Stimulated activated CD4-positive, alpha-beta T cell treated with anti-CD3 and anti-CD28 coated beads, Interleukin-4, amount 100 ng/mL, for 4 hours (primary cell): ENCODE measurements at regions not wholly inside any gene's neighbourhood (a gene's known extent, or its start where the extent isn't known, plus 50 kb on each side); places are given as distances from the start of the nearest gene placed in this dataset.
"Not testable (repeated sequence)": the region's sequence is repeated elsewhere in the genome, so short reads cannot be mapped to it uniquely, and the experiment has no call there.

ENCODE experiments used
- DNase-seq, 2 experiments: peaks; one replicate each; pipeline ENCODE4 v3.0.0-alpha.2; 2020

DNA sequence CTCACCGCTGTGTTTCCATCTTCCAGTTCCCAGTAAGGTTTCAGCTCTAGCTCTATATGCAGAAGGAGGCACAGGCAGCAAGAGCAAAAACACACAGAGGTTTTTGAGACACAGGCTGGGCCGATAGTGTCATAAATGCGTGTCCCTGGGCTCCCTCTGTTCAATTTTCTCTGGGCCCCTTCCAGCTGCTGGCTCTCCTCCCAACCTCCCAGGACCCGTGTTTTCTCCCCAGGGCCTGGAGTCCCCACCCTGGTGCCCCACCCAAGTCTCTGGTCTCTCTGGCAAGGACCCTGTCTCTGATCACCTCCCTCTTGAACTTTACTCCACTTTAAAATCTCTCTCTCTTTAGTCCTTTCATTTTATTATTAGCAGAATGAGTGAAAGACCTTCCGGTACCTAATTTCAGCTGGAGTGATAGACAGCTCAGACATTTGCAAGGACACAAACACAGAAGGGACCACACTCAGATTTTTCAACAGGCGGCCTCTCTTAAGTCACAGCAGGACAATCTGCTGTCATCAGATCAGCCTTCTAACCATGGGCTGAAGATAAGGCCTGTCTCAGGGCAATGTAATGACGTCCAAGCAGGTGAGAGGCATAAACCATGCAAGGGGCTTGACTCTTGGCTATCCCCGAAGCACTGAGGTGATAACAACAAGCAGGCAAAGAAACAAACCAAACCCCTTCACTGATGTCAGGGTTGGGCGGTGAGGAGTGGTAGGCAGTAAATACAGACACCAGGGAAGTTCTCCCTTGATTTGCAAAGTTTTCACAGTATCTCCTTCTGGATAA, 190.0 kb upstream of the IRS2 start:
- no peak for DNase-seq

DNA sequence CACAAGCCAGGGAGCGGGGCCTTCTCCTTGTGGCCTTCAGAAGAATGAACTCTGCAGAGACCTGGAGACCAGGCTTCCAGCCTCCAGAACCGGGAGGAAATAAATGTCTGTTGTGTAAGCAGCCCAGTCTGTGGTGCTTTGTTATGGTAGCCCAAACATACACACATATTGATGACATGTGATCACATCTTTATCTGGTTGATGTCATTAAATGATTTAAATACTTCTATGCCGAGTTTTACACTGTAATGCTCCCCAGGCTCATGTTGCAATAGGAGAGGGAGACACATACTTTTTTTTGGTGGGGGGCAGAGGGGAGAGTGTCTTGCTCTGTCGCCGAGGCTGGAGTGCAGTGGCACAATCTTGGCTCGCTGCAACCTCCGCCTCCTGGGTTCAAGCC, 188.0 kb upstream of the IRS2 start:
- DNase-seq, result no peak

DNA sequence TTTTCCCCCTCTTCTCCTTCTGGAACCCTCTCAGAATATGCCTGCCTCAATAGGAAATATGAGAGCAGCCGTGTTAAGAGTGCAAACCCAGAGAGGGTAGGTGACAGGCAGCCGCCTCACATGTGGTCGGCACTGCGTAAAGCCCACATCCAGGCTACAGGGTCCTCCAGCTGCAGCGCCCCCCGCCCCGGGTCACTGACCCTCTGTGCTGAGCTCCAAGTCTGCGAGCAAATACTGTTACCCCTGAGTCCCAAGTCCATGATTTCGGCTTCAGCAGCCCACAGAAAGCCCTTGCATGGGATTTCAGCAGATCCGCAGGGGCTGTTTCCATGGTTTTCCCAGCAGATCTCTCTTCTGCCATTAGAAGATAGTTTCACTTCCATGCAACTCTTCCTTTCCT, 186.9 kb upstream of the IRS2 start:
- DNase-seq, result no peak

DNA sequence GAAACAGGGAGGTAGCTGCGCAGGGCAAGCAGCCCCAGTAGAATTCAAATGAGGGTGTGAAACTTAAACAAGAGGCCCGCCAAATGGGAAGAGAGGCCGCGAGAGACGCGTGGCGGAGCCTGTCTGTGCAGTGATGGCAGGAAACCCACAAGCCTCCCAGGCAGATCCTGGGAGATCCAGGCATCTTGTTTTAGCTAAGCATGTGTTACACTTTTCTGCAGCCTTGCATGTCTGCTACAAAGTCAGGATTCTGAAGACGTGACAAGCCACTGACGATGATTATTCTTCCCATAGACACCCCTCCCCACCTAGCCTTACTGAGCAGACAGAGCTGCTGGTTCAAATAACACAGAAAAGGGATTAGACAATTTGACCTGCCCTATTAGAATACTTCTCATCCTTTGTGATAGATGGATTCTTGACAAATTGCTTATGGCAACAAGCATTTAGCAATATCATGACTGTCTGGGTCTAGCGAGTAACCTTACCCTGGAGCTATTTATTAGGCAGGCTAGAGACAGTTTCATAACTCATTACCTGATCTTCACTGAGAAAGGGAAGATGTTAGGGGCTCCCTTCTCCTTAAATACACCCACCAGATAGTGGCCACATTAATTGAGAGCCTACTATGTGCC, 185.2 kb upstream of the IRS2 start:
- no peak for DNase-seq

DNA sequence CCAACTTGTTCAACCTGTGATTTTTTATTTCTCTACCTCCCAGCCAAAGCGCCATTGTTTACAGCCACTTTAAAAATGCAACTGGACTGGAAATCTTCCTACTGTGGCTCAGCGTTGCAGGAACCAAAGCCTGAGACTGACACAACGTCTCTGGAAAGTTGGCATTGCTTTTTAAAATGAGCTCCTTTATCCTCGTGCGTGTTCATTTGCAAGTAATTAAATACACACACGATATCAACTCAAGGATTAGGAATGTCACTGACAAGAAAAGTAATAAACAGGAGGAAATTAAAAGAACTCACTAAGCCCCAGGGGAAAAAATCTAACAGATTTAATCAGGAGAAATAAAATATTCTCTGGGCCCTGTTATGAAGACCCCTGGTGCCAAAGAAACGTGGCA, 184.6 kb upstream of the IRS2 start:
- no peak for DNase-seq

DNA sequence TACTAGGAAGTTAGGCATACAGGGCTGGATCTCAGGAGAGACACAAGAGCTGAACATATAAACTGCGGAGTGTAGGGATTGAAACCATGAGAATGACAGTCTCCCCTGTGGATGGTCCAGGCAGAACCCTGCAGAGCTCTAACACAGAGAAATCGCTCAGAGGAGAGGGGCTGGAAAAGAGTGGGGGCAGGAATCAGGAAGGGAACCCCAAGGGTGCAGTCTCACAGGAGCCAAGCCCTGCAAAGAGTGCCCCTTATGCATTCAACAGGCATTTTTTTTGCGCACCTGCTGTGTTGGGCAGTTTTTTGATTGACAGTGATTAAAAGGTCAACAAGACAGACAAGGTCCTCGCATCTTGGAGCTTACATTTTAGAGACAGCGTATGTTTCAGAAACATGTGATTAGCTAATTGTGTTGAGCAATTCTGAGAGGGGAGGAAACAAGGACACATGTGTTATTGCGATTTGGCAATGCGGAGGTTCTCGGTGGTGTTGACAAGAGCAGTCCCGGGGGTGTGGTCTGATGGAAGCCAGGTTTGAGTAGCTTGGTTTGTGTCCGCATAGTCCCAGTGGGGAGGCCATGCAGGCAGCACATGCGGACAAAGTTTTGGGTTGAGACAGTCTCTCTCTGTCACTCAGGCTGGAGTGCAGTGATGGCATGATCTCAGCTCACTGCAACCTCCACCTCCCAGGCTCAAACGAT, 182.6 kb upstream of the IRS2 start:
- DNase-seq, result no peak

DNA sequence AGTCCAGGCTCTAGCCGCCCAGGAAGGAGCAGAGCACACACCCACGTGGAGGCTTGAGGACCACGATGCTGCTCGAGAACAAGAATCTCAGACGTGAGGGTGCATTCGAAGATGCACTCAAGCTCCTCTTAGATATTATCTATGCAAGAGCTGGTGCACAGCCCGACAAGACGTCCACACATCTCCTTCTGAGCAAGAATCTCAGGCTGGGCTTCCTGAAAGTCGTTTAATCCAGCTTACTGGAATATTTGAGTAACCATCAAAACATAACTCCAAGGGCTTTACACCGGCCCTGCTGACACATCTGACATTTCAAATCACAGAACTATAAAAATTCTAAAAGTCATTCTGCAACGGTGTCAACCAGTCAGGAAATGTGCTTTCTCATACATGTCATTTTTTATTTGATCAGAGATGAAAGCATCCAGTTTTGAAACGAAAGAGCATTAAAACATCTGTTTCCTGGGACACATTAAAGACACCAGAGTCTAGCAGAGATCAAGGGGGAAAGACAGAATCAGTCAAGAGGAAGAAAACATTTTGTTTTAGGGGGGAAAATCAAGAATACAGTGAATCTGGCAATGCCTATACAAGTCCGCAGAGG, 177.7 kb upstream of the IRS2 start:
- no peak for DNase-seq

DNA sequence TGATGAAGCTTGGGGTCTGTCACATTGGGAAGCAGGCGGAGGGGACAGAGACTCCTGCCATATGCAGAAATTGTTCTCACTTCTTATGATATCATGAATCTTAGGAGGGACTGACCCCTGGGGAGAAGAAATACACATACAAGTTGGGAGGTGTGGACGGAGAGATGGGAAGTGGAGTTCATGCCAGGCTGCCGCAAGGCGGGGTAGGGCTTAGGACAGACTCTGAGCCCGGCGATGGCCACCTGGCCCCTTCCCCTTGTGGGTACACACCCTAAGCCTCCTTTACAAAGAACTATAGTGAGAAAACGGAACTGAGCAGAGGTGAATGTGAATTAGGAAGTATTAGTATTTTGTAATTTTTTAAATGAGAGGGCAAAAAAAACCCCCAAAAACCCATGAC, 177.0 kb upstream of the IRS2 start:
- no peak for DNase-seq

DNA sequence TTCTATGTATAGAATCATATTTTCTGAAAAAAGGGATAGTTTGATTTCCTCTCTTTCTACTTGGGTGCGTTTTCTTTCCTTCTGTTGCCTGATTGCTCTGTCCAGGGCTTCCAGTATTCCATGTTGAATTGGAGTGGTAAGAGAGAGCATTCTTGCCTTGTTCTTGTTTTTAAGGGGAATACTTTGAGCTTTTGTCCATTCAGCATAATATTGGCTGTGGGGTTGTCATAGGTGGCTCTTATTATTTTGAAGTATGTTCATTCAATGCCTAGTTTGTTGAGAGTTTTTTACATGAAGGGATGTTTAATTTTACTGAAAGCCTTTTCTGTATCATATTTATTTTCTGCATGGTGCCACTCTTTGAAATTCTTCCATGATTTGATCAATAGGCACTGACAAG, 173.5 kb upstream of the IRS2 start:
- no peak for DNase-seq

DNA sequence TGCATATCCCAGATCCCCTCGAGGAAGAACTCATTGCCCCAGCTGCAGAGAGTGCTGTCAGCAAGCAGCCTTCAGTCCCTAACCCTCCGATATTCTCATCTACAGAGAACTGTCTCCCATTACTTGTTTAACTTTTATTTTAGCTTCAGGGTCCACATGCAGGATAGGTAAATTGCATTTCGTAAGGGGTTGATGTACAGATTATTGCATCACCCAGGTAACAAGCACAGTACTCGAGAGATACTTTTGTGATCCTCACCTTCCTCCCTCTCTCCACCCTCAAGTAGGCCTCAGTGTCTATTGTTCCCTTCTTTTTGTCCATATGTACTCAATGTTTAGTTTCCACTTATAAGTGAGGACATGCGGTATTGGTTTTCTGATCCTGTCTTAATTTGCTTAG, 171.5 kb upstream of the IRS2 start:
- no peak for DNase-seq

DNA sequence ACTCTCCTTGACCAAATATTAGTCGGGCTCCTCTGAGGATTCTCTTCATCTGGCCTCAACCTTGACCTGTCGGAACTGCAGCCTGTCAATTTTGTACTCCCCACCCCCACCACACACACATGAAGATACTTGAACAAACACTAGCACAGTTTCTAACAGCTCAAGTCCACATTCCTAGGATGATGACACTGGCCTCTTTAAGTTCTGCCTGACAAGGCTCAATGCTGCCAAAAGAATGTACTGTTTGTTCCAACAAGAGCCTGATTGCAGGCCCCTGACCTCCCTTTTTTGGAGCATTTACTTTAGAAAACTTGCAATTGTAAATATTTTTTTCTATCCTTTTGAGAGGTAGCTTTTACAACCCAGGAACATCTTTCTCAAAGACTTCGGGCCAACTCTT, 169.2 kb upstream of the IRS2 start:
- DNase-seq, result no peak

DNA sequence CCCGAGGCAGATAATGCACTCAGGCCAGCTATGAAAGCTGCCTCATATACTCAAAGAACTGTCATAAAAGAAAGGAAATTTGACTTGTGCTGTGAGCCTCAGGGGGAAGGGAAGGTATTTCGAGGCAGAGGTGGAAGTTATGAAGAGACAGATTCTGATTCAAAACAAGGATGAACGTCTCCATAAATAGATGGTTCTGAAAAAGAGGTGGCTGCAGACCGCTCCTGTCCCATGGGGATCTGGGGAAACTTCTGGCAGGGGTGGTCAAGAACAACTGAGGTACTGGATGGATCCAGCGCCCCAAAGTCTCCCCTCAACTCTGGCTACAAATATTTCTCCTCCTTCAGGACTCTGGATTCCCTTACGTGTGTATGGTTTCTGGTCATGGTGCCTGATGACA, 168.1 kb upstream of the IRS2 start:
- DNase-seq, result no peak

DNA sequence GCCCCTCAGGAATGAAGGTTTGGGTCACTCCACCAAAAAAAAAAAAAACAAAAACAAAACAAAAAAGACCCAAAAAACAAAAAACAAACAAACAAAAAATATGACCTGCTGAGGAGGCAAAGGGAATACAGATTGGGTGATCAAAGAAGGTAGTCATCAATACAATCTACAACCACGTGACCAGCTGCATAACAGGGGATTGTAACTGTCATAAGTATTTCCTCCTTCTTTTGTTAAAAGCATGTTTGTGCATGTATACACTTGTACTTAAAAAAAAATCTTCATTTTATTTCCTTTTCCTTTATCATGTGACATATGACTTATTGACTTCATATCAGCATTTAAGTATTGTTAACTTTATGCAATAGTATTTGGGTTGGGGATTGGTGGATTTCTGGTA, 165.1 kb upstream of the IRS2 start:
- no peak for DNase-seq

DNA sequence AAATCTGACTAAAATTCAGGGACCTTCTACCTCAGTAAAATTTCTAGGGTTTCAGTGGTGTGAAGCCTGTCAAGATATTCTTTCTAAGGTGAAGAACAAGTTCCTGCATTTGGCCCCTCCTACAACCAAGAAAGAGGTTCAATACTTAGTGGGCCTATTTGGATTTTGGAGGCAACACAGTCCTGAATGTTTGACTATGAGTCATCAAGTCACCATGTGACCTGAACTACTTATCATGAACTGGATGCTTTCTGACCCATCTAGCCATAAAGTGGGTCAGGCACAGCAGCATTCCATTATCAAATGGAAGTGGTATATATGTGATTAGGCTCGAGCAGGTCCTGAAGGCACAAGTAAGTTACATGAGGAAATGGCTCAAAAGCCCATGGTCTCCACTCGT, 163.0 kb upstream of the IRS2 start:
- no peak for DNase-seq

DNA sequence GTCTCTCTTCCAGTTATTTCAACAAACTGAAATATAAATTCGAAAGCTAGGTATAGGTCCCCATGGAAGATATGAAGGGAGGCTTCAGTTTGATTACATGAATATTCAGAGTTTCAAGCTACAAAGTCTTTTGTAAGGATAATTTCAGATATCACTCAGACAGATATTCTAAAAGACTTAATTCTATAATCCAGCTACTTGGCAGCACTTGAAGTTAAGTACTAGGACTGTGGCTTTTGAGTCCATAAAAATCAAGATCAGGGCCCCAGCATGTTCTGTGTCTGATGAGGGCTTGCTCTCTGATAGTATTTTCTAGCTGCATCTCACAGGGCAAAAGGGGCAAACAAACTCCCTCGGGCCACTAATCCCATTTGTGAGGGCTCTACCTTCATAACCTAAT, 160.6 kb upstream of the IRS2 start:
- no peak for DNase-seq

DNA sequence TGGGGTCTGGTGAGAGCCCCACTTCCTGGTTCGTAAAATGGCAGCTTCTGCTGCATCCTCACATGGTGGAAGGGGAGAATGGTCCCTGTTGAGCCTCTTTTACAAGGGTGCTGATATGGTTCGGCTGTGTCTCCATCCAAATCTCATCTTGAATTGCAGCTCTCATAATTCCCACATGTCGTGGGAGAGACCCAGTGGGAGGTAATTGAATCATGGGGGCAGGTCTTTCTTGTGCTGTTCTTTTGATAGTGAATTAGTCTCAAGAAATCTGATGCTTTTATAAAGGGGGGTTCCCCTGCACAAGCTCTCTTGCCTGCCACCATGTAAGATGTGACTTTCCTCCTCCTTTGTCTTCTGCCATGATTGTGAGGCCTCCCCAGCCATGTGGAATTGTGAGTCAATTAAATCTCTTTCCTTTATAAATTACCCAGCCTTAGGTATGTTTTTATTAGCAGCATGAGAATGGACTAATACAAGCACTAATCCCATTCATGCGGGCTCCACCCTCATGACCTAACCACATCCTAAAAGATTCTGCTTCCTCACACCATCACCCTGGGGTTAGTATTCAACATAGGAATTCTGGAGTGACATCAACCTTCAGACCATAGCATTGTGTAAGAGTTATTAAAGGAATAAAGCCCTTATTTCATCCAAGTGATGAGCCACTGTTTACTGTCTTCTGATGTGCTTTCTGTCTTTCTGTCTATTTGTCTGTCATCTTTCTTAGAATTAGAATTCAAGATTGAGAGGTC, 159.0 kb upstream of the IRS2 start:
- DNase-seq, result no peak

DNA sequence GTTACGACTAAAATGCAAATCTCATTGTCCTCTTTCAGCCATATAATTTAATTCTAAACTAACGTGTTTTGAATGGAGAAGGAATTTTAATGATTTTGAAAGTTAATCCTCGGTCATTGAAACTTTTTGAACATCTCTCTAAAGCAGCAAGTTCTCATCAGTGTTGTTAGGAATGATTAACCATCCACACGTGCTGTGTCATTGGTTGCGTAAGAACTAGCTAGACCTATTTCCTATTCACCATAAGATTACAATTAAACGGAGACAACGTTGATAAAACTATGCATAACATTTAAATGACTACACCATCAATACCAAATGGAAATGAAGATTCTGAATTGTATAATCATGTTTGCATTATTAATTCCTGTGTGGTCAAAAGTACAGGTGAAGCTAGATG, 155.6 kb upstream of the IRS2 start:
- DNase-seq, result no peak

DNA sequence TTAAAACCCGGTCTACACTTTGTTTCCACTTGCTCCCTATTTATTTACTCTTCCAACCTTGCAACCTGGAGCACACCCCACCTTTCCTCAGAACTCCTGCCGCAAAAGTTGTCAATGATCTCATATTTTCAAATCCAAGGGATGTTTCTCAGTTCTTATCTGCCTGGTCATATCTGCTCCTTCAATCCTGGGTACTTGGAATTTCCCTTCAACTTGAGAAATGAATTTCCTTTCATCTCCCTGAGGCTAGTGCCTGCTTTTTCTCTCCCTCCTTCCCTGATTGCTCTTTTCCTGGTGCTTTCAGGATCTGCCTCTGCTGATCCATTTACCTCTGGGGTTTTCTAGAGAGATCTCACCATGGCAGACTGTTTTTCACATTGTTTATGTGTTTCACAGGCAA, 154.8 kb upstream of the IRS2 start:
- DNase-seq, result no peak

DNA sequence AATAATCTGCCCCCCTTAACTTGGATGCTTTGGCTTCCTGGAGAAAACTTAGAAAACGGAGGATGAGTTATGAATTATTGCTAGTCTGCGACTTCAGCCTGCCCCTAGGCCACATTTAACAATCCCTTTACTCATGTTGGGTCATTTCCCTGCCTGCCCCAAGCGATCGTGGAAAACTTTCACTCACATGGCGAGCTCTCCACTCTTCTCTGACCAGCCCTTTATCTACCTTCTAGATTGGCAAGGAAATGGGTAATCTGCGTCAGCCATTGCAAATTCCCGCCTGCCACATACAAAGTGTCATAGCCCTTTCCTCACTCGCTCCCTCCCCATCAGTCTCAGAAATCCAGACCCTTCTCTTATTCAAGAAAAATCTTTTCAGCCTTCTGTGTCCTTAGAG, 154.3 kb upstream of the IRS2 start:
- no peak for DNase-seq

DNA sequence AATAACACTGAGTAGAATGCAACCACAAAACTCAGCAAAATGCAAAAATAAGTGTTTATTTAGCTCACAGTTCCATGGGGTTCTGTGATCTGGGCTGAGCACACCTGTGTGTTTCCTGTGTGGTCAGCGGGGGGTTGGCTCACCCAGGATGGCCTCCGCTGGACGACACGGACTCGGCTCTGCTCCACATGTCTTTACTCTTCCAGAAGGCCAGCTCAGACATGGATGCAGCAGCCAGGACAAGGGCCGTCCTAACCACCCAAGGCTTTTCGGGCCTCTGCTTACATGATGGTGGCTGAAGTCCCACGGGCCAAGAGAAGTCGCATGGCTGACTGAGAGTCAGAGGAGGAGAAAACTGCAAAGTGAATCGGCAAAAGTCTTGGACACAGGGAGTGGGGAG, 153.5 kb upstream of the IRS2 start:
- DNase-seq, result no peak

DNA sequence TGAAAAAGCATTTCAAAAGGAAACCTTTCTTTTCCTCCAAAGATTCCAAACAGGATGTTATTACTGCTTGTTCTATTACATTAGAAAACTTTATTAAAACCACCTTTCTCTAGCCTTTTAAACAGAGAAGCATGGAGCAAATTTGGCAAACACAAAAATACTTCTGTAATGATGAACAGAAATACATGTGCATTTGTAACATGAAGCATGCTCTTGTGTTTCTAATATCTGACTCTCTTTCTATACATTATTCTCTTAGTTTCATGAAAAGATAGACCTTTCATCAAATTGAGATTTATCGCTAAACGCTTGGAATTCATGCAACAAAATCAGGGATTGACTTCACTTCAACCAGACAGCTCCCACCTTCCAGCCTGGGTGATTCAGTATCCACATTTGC, 152.8 kb upstream of the IRS2 start:
- no peak for DNase-seq

DNA sequence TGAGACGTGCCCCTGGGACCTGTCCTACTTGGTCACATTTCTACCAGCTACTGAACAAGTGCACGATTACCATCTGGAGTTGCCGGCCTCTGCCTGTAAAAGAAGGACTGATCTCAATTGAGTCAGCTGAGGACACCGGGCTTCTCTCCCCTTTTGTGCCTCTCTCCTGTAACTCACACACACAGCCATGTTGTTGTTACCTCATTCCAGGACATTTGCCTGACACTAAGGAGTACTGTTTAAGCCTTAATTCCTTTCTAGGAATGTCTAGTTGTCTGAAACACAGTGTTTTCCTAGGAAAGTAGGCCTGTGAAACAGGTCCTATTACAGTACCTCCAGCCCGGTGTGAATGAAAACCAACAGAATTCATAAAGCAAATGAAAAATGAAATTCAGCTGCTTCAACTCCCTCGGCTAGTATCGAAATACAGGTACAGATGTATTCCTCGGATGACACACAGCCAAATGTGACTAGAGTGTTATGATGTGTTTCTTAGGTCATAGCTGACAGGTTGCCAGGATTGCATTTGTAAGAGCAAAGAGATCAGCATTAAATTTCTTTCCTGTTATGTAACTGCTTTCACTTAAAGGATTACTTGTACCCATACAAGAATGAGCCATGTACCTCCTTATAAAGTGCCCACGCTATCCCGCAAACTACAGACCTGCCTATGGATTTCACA, 152.0 kb upstream of the IRS2 start:
- DNase-seq, result no peak

DNA sequence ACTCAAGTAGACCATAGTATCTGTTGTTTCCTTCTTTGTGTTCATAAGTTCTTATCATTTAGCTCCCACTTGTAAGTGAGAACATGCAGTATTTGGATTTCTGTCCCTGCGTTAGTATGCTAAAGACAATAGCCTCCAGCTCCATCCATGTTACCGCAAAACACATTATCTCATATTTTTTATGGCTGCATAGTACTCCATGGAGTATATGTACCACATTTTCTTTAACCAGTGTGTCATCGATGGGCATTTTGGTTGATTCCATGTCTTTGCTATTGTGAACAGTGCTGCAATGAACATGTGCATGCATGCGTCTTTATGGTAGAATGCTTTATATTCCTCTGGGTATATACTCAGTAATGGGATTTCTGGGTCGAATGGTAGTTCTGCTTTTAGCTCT, 148.1 kb upstream of the IRS2 start:
- DNase-seq, result not testable (repeated sequence)
